Esophagus squamous epithelium (tissue), 5 donors: ENCODE measurements at regions not wholly inside any gene's neighbourhood (a gene's known extent, or its start where the extent isn't known, plus 50 kb on each side); places are given as distances from the start of the nearest gene placed in this dataset.

Experiments
- DNase-seq: peaks from one replicate; lab custom pipeline; 2025; lab: John Stamatoyannopoulos, UW
- H3K27ac ChIP-seq, 4 donors: fragments of 200-600 bp; sonication (generic); one replicate each; pipeline ENCODE4 v1.5.1; 2016 to 2019; ENCODE audit warnings: mild to moderate bottlenecking in 1 of 4
- H3K27me3 ChIP-seq, 4 donors: fragments of 200-600 bp; sonication (generic); 1 replicate in 3 of 4; 2 replicates in 1 of 4; pipeline versions ENCODE4 v1.5.1 to v1.6.0; 2017 to 2021; ENCODE audit warnings: antibody characterized with exemption in 1 of 4
- H3K36me3 ChIP-seq, 3 donors: fragments of 200-600 bp; sonication (generic); one replicate each; pipeline ENCODE4 v1.5.1; 2016 to 2019
- H3K4me1 ChIP-seq, 3 donors: fragments of 200-600 bp; sonication (generic); one replicate each; pipeline ENCODE4 v1.5.1; 2017 to 2019
- H3K4me3 ChIP-seq, 4 donors: fragments of 200-600 bp; sonication (generic); 1 replicate in 3 of 4; 2 replicates in 1 of 4; pipeline ENCODE4 v1.5.1; 2016 to 2019; ENCODE audit warnings: mild to moderate bottlenecking in 2 of 4, moderate library complexity in 1 of 4
- H3K9me3 ChIP-seq, 3 donors: fragments of 200-600 bp; sonication (generic); one replicate each; pipeline ENCODE4 v1.5.1; 2016 to 2019
- CTCF ChIP-seq, 6 experiments: fragments of 450-650 bp in 4 of 6; fragments of 200-600 bp in 2 of 6; sonication (generic) in 2 of 6; IDR thresholded peaks; one replicate each; pipeline ENCODE4 v1.5.1; 2016 to 2019; ENCODE audit warnings: antibody characterized with exemption in 6 of 6, mild to moderate bottlenecking in 4 of 6, moderate library complexity in 4 of 6
- POLR2A ChIP-seq, 4 donors: fragments of 450-650 bp; IDR thresholded peaks; one replicate each; pipeline ENCODE4 v1.6.1; 2017; ENCODE audit warnings: antibody characterized with exemption in 4 of 4, mild to moderate bottlenecking in 4 of 4, moderate library complexity in 3 of 4
- WGBS, 2 donors: methylation state at CpG; one replicate each; pipeline ENCODE4 v1.1.5; 2018; 5-methylcytosine and 5-hydroxymethylcytosine counted together
- intact Hi-C: fragments of 100-400 bp; cut with DNase I; formaldehyde crosslinking; loops from one replicate; pipeline ENCODE4 v1.15.0; 2022
- donor health status: DM: yes; HTN: yes; CAD: no.

DNA sequence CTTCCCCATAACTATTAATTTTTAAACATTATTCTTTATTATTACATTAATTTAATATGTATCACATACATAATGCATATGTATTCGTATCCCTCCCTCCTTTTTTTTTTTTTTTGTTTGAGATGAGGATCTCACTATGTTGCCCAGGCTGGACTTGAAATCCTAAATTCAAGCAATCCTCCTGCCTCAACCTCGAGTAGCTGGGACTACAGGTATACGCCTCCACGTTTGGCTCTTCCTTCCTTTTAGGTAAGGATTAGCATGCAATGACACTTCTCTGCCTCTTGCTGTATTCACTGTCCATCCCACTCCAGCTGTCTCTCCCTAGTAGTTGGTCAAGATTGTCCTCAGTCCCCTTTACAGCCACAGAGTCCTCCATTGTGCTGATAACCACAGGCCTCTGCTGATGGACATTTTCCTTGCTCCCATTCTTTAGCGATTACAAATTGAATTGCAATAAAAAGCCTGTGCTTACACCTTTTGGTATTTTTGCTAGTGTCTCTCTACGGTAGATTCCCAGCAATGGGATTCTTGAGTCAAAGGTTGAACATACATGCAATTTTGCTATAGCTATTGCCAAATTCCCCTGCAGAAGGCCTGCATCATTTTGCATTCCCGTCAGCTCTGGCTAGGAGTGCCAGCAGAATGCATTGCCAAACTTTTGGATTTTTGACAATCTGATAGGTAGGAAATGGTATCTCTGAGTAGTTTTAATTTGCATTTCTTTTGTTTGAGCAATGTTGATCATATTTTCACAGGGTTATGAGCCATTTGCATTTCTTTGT, 156.6 kb downstream of the SMAD6 start:
- peaks cover 0 to 8% (median 0%) of the 10 kb centered on the region in 4 donors for H3K27me3 ChIP-seq
- TF ChIP-seq CTCF (IDR thresholded peaks at IDR 0.05), result no peak
- TF ChIP-seq POLR2A (IDR thresholded peaks at IDR 0.05), result no peak
- no peak for DNase-seq
- intact Hi-C loops, result no loop called here
- H3K9me3 ChIP-seq, result no peaks in the 10 kb centered on the region
- no peaks in the 10 kb centered on the region for H3K36me3 ChIP-seq
- peaks cover 0 to 12% (median 0%) of the 10 kb centered on the region in 3 donors for H3K4me1 ChIP-seq
- 68 to 69% methylated on average over 7 of the region's 7 CpGs for WGBS, 2 donors
- H3K27ac ChIP-seq, result no peak overlapping the region
- H3K4me3 ChIP-seq, result no peak overlapping the region

DNA sequence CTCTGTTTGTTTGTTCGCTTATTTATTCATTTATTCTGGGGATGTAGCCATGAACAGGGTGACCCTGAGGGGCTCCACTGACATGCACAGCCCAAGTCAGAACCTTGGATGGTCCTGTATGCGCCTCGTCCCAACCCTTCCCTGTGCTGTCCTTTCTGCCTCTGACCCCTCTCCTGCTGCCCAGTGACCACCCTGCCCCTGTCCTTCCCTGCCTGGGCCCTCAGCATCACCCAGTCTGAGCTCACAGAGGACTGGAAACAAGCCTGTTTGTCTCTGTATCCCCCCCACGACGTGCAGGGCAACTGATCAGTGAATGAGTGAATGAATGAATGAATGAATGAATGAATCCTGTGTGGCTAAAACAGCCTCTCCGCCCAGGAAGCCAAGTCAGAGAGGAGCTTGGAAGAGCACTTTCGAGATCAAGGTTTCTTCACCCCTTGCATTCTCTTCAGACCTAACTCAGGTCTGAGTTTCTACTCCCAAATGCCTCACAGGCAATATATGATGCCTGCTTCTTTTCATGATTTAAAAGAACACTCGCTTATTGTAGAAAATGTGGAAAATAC, 157.7 kb downstream of the SMAD6 start:
- no peak overlapping the region for H3K4me3 ChIP-seq
- H3K27me3 ChIP-seq, result peaks cover 0 to 3% (median 0%) of the 10 kb centered on the region in 4 donors
- H3K9me3 ChIP-seq, result no peaks in the 10 kb centered on the region
- DNase-seq, result no peak
- peaks cover 0 to 12% (median 0%) of the 10 kb centered on the region in 3 donors for H3K4me1 ChIP-seq
- 83 to 88% methylated on average over 8 of the region's 8 CpGs for WGBS, 2 donors
- TF ChIP-seq POLR2A (IDR thresholded peaks at IDR 0.05), result no peak
- no peak for TF ChIP-seq CTCF (IDR thresholded peaks at IDR 0.05)
- H3K36me3 ChIP-seq, result no peaks in the 10 kb centered on the region
- no peak overlapping the region for H3K27ac ChIP-seq
- intact Hi-C loops, result no loop called here

DNA sequence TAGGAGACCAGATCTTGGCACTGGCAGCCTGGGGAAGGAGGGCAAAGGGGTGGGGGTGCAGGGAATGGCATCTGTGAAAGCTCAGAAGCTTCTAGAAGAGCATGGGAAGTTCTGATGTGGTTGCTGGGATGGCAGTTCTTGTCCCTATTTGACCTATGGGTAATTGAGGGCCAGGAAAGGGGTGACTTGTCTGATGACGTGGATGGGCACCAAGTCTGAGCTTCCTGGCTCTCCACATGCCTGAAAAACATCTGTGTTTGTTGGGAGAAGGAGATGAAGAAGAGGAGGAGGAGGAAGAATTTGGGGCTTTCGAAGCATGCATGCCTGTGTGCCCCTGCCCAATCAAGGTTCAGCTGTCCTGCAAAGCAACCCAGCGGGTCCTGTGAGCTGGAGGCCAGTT, 158.8 kb downstream of the SMAD6 start:
- Histone ChIP-seq H3K4me3 (no peak overlapping the region), H3K36me3 (no peaks in the 10 kb centered on the region), H3K27ac (no peak overlapping the region), H3K9me3 (no peaks in the 10 kb centered on the region), H3K27me3 (peaks cover 0 to 5% (median 0%) of the 10 kb centered on the region in 4 donors), H3K4me1 (peaks cover 0 to 12% (median 0%) of the 10 kb centered on the region in 3 donors)
- no peak for DNase-seq
- TF ChIP-seq CTCF (IDR thresholded peaks at IDR 0.05), result no peak
- no peak for TF ChIP-seq POLR2A (IDR thresholded peaks at IDR 0.05)
- 76 to 87% methylated on average over 2 to 3 of the region's 3 CpGs for WGBS, 2 donors
- intact Hi-C loops, result no loop called here

GRCh38 chr15:66862111-66862939, 160.3 kb downstream of the SMAD6 start:
- H3K27ac ChIP-seq, result no peak overlapping the region
- H3K4me3 ChIP-seq, result no peak overlapping the region
- DNase-seq, result no peak
- H3K4me1 ChIP-seq, result peaks cover 0 to 12% (median 0%) of the 10 kb centered on the region in 3 donors
- 66 to 84% methylated on average over 10 of the region's 10 CpGs for WGBS, 2 donors
- intact Hi-C loops, result no loop called here
- no peaks in the 10 kb centered on the region for H3K36me3 ChIP-seq
- no peaks in the 10 kb centered on the region for H3K9me3 ChIP-seq
- peaks cover 0 to 5% (median 0%) of the 10 kb centered on the region in 4 donors for H3K27me3 ChIP-seq
- TF ChIP-seq POLR2A (IDR thresholded peaks at IDR 0.05), result no peak
- TF ChIP-seq CTCF (IDR thresholded peaks at IDR 0.05), result no peak
